IMR-90 (cell line): ENCODE measurements at regions not wholly inside any gene's neighbourhood (a gene's known extent, or its start where the extent isn't known, plus 50 kb on each side); places are given as distances from the start of the nearest gene placed in this dataset.

ENCODE experiments used
- ATAC-seq: fragments of 200-7000 bp; cut with Tn5 transposase; 2 replicates; pipeline ENCODE4 v1.9.1; 2020; ENCODE audit warnings: low read depth, mild to moderate bottlenecking, moderate library complexity
- BruUV-seq: library from RNA; stranded (reverse); fragments of 400-500 nt; replicated peaks from 2 replicates; lab custom pipeline; 2021; lab: Mats Ljungman, UMichigan
- CTCF ChIA-PET: fragments of 300-600 bp; formaldehyde crosslinking; extraction: SDS; loops from one replicate; lab custom pipeline; 2021; ENCODE audit warnings: antibody characterized with exemption; lab: Yijun Ruan, JAX
- POLR2A ChIA-PET: fragments of 300-600 bp; sonication (Branson Sonifier 250); formaldehyde crosslinking; loops from one replicate; lab custom pipeline; 2022; ENCODE audit warnings: antibody characterized with exemption; ENCODE audit not compliant: unreplicated experiment; lab: Charles Lee
- DNase-seq: peaks from one replicate; pipeline ENCODE4 v3.0.0; 2013
- H2AFZ ChIP-seq: replicated peaks from 2 replicates; pipeline ENCODE3; 2013; ENCODE audit warnings: low read length, mild to moderate bottlenecking; ENCODE audit not compliant: poor library complexity
- H2AK5ac ChIP-seq: 2 replicates; pipeline ENCODE4 v1.6.1; 2013; ENCODE audit warnings: low read depth, low read length, inconsistent platforms
- H2AK9ac ChIP-seq: replicated peaks from 2 replicates; pipeline ENCODE3; 2013; ENCODE audit warnings: mild to moderate bottlenecking, low read depth, low read length, moderate library complexity; ENCODE audit not compliant: poor library complexity
- H2BK120ac ChIP-seq: 2 replicates; pipeline ENCODE4 v1.6.1; 2013; ENCODE audit warnings: low read depth, low read length, inconsistent platforms
- H2BK15ac ChIP-seq: 3 replicates; pipeline ENCODE4 v1.6.1; 2013; ENCODE audit warnings: low read depth, low read length, inconsistent platforms
- H2BK20ac ChIP-seq: 2 replicates; pipeline ENCODE4 v1.6.1; 2013; ENCODE audit warnings: low read depth, mild to moderate bottlenecking, inconsistent platforms, low read length, moderate library complexity
- H2BK5ac ChIP-seq: 2 replicates; pipeline ENCODE4 v1.6.1; 2013; ENCODE audit warnings: mild to moderate bottlenecking, low read depth, low read length, inconsistent platforms; ENCODE audit not compliant: poor library complexity, severe bottlenecking
- H3K14ac ChIP-seq: replicated peaks from 2 replicates; pipeline ENCODE4 v1.6.1; 2013; ENCODE audit warnings: low read depth, low read length, inconsistent platforms
- H3K18ac ChIP-seq: 2 replicates; pipeline ENCODE4 v1.6.1; 2013; ENCODE audit warnings: low read depth, low read length, control low read depth
- H3K23ac ChIP-seq: 2 replicates; pipeline ENCODE4 v1.6.1; 2013; ENCODE audit warnings: low read depth, low read length, inconsistent platforms
- H3K27ac ChIP-seq: 2 replicates; pipeline ENCODE4 v1.5.1; 2013; ENCODE audit warnings: mild to moderate bottlenecking, control low read depth, low read length; ENCODE audit not compliant: insufficient read depth
- H3K27me3 ChIP-seq: 2 replicates; pipeline ENCODE4 v1.6.1; 2013; ENCODE audit warnings: low read length; ENCODE audit not compliant: control insufficient read depth, insufficient read depth
- H3K36me3 ChIP-seq: 2 replicates; pipeline ENCODE4 v1.6.1; 2013; ENCODE audit warnings: low read length, mixed read lengths; ENCODE audit not compliant: control insufficient read depth, insufficient read depth
- H3K4ac ChIP-seq: 2 replicates; pipeline ENCODE4 v1.6.1; 2013; ENCODE audit warnings: low read depth, low read length, inconsistent platforms
- H3K4me1 ChIP-seq: 2 replicates; pipeline ENCODE4 v1.6.1; 2013; ENCODE audit warnings: low read length, mixed read lengths; ENCODE audit not compliant: control insufficient read depth, insufficient read depth
- H3K4me2 ChIP-seq: 2 replicates; pipeline ENCODE4 v1.6.1; 2013; ENCODE audit warnings: low read depth, mild to moderate bottlenecking, control low read depth, low read length, moderate library complexity
- H3K4me3 ChIP-seq: 2 replicates; pipeline ENCODE4 v1.5.1; 2013; ENCODE audit warnings: low read depth, mild to moderate bottlenecking, control low read depth, low read length, moderate library complexity; ENCODE audit not compliant: insufficient read depth
- H3K56ac ChIP-seq: 2 replicates; pipeline ENCODE4 v1.6.1; 2013; ENCODE audit warnings: low read length, inconsistent platforms; ENCODE audit not compliant: insufficient read depth; ENCODE audit errors: extremely low read depth
- H3K79me1 ChIP-seq, 2 experiments: 2 replicates each; pipeline ENCODE4 v1.6.1; 2013; ENCODE audit warnings: low read length in 2 of 2, inconsistent platforms in 1 of 2, low read depth in 1 of 2
- H3K9ac ChIP-seq: 2 replicates; pipeline ENCODE4 v1.6.1; 2013; ENCODE audit warnings: low read depth, low read length, control low read depth
- H3K9me1 ChIP-seq: 2 replicates; pipeline ENCODE4 v1.6.1; 2013; ENCODE audit warnings: low read length, inconsistent platforms; ENCODE audit not compliant: insufficient read depth
- H3K9me3 ChIP-seq: 2 replicates; pipeline ENCODE4 v1.6.1; 2013; ENCODE audit warnings: low read length; ENCODE audit not compliant: control insufficient read depth, insufficient read depth
- H4K20me1 ChIP-seq: 2 replicates; pipeline ENCODE4 v1.6.1; 2013; ENCODE audit warnings: low read length, inconsistent platforms; ENCODE audit not compliant: insufficient read depth
- H4K5ac ChIP-seq: 2 replicates; pipeline ENCODE4 v1.6.1; 2013; ENCODE audit warnings: mild to moderate bottlenecking, low read depth, low read length, control low read depth
- H4K8ac ChIP-seq, 2 experiments: 2 replicates each; pipeline ENCODE4 v1.6.1; 2013; ENCODE audit warnings: low read depth in 2 of 2, low read length in 2 of 2, control low read depth in 1 of 2, inconsistent platforms in 1 of 2
- H4K91ac ChIP-seq: 2 replicates; pipeline ENCODE4 v1.6.1; 2013; ENCODE audit warnings: low read depth, low read length, inconsistent platforms; ENCODE audit not compliant: insufficient read depth
- BHLHE40 ChIP-seq: fragments of 150-350 bp; IDR thresholded peaks from 2 replicates; pipeline ENCODE4 v1.6.1; 2016; ENCODE audit warnings: mild to moderate bottlenecking, low read depth, low read length
- CEBPB ChIP-seq: IDR thresholded peaks from 2 replicates; pipeline ENCODE4 v1.6.1; 2012; ENCODE audit warnings: low read depth, low read length, improper control_type of control experiment
- CHD1 ChIP-seq: IDR thresholded peaks from 2 replicates; pipeline ENCODE4 v1.6.1; 2012; ENCODE audit warnings: low read depth, low read length, improper control_type of control experiment
- FOS ChIP-seq: fragments of 150-350 bp; IDR thresholded peaks from 2 replicates; pipeline ENCODE4 v1.6.1; 2016; ENCODE audit warnings: low read depth, low read length
- MAFK ChIP-seq: IDR thresholded peaks from 2 replicates; pipeline ENCODE4 v1.6.1; 2012; ENCODE audit warnings: low read depth, low read length, improper control_type of control experiment
- MAZ ChIP-seq: IDR thresholded peaks from 2 replicates; pipeline ENCODE4 v1.6.1; 2012; ENCODE audit warnings: low read depth, mild to moderate bottlenecking, low read length, improper control_type of control experiment, moderate library complexity, borderline replicate concordance
- MXI1 ChIP-seq: IDR thresholded peaks from 2 replicates; pipeline ENCODE4 v1.6.1; 2012; ENCODE audit warnings: low read depth, mild to moderate bottlenecking, low read length, moderate library complexity, borderline replicate concordance
- NFE2L2 ChIP-seq: fragments of 150-350 bp; IDR thresholded peaks from 2 replicates; pipeline ENCODE4 v1.6.1; 2016; ENCODE audit warnings: low read depth, mild to moderate bottlenecking, low read length
- POLR2A ChIP-seq: IDR thresholded peaks from 2 replicates; pipeline ENCODE4 v1.6.1; 2012; ENCODE audit warnings: mild to moderate bottlenecking, low read depth, low read length
- RAD21 ChIP-seq: IDR thresholded peaks from 2 replicates; pipeline ENCODE4 v1.6.1; 2012; ENCODE audit warnings: low read length, improper control_type of control experiment
- RCOR1 ChIP-seq: IDR thresholded peaks from 2 replicates; pipeline ENCODE4 v1.6.1; 2012; ENCODE audit warnings: mild to moderate bottlenecking, low read length, improper control_type of control experiment; ENCODE audit not compliant: insufficient replicate concordance
- WGBS, 2 experiments: methylation state at CpG; one replicate each; pipeline versions ENCODE4 v1.1.5 to v1.1.7; 2013; ENCODE audit warnings: missing lambda C conversion rate in 2 of 2; ENCODE audit not compliant: insufficient read length in 1 of 2; ENCODE audit errors: extremely low coverage in 2 of 2; 5-methylcytosine and 5-hydroxymethylcytosine counted together
- dilution Hi-C: fragments of 300-500 bp; cut with HindIII; formaldehyde crosslinking; loops from one replicate; pipeline ENCODE4 v1.14.3; 2018; ENCODE audit warnings: low sequenced_read_pairs; ENCODE audit not compliant: unreplicated experiment
- in situ Hi-C: fragments of 300-500 bp; cut with MboI; formaldehyde crosslinking; loops from 3 replicates; pipeline ENCODE4 v1.14.3; 2019; ENCODE audit warnings: low sequenced_read_pairs, inconsistent platforms, mixed read lengths
- intact Hi-C: fragments of 100-400 bp; cut with micrococcal nuclease; formaldehyde crosslinking; loops from 2 replicates; pipeline ENCODE4 v1.10.0; 2022
- TF ChIP-seq, protein P1 (sequence below): fragments of 150-350 bp; IDR thresholded peaks from 2 replicates; pipeline ENCODE4 v1.6.1; 2017; ENCODE audit warnings: mild to moderate bottlenecking, antibody characterized with exemption, low read length, low read depth
- TF ChIP-seq, protein P2 (sequence below): fragments of 150-350 bp; IDR thresholded peaks from 2 replicates; pipeline ENCODE4 v1.6.1; 2016; ENCODE audit warnings: low read depth, mild to moderate bottlenecking, low read length, moderate library complexity, borderline replicate concordance

DNA sequence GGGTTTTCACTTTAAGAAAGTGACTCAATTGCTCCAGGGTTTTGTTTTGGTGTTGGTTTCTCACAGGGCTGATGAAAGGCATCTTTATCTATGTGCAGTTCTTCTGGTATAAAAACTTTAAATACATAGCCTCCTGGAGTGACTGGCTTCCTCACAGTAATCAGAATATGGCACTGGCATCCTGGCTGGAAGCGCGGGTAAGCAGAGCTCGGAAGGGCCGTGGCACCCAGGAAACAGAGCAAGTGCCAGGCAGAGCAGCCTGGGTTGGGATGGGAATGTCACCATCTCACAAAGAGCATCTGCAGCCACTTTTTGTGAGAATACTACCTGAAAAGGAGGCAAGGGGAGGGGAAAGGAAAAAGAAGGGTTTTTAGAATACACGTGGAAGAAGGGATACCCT, 534.7 kb downstream of the PLCL1 start:
- H2BK5ac ChIP-seq, result no peak overlapping the region
- H3K27ac ChIP-seq, result no peak overlapping the region
- ChIA-PET POLR2A (no interaction called here), CTCF (no interaction called here)
- H2AK5ac ChIP-seq, result no peak overlapping the region
- no peaks in the 10 kb centered on the region for H3K27me3 ChIP-seq
- H3K9me3 ChIP-seq, result no peaks in the 10 kb centered on the region
- no peaks in the 10 kb centered on the region for H3K79me1 ChIP-seq
- no CpG with 5 or more reads among the region's 5 CpGs for WGBS, 2 experiments
- no peak overlapping the region for H4K8ac ChIP-seq
- no peak overlapping the region for H3K23ac ChIP-seq
- no peaks in the 10 kb centered on the region for H4K20me1 ChIP-seq
- no peak overlapping the region for H3K56ac ChIP-seq
- in situ Hi-C loops (no loop called here), dilution Hi-C loops (no loop called here), intact Hi-C loops (no loop called here)
- no peak overlapping the region for H2BK15ac ChIP-seq
- no peaks in the 10 kb centered on the region for H3K36me3 ChIP-seq
- H3K14ac ChIP-seq, result no peak overlapping the region
- no peak for DNase-seq
- no peak overlapping the region for H2AK9ac ChIP-seq
- no peak overlapping the region for H2AFZ ChIP-seq
- no peak overlapping the region for H3K18ac ChIP-seq
- H3K9ac ChIP-seq, result no peak overlapping the region
- no peak overlapping the region for H3K4ac ChIP-seq
- BruUV-seq, result no TSS peak
- no peak overlapping the region for H2BK120ac ChIP-seq
- H3K4me1 ChIP-seq, result no peaks in the 10 kb centered on the region
- no peak overlapping the region for H3K4me3 ChIP-seq
- no peak overlapping the region for H4K91ac ChIP-seq
- no peak overlapping the region for H3K4me2 ChIP-seq
- no peak overlapping the region for H4K5ac ChIP-seq
- no peak overlapping the region for H2BK20ac ChIP-seq
- TF ChIP-seq, protein P1, sequence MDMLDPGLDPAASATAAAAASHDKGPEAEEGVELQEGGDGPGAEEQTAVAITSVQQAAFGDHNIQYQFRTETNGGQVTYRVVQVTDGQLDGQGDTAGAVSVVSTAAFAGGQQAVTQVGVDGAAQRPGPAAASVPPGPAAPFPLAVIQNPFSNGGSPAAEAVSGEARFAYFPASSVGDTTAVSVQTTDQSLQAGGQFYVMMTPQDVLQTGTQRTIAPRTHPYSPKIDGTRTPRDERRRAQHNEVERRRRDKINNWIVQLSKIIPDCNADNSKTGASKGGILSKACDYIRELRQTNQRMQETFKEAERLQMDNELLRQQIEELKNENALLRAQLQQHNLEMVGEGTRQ, result no peak
- TF ChIP-seq BHLHE40 (no peak), POLR2A (no peak), CHD1 (no peak), RAD21 (no peak), MXI1 (no peak), MAFK (no peak), RCOR1 (no peak), NFE2L2 (no peak), MAZ (no peak), FOS (no peak), CEBPB (no peak)
- TF ChIP-seq, protein P2, sequence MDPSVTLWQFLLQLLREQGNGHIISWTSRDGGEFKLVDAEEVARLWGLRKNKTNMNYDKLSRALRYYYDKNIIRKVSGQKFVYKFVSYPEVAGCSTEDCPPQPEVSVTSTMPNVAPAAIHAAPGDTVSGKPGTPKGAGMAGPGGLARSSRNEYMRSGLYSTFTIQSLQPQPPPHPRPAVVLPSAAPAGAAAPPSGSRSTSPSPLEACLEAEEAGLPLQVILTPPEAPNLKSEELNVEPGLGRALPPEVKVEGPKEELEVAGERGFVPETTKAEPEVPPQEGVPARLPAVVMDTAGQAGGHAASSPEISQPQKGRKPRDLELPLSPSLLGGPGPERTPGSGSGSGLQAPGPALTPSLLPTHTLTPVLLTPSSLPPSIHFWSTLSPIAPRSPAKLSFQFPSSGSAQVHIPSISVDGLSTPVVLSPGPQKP, result no peak
- H3K9me1 ChIP-seq, result no peaks in the 10 kb centered on the region
- no peak for ATAC-seq
